Progenitor cell of endocrine pancreas (in vitro differentiated cells): ENCODE measurements at regions not wholly inside any gene's neighbourhood (a gene's known extent, or its start where the extent isn't known, plus 50 kb on each side); places are given as distances from the start of the nearest gene placed in this dataset.

Experiments
- DNase-seq: peaks from one replicate; pipeline ENCODE4 v3.0.0; 2021; ENCODE audit warnings: low spot score; ENCODE audit not compliant: unreplicated experiment
- H3K27ac Mint-ChIP-seq: 2 replicates; pipeline ENCODE4 v1.8.0; 2021; ENCODE audit warnings: mild to moderate bottlenecking, moderate library complexity, mixed read lengths
- H3K27me3 Mint-ChIP-seq: 2 replicates; pipeline ENCODE4 v1.8.0; 2021; ENCODE audit warnings: mixed read lengths
- H3K36me3 Mint-ChIP-seq: 2 replicates; pipeline ENCODE4 v1.8.0; 2022; ENCODE audit warnings: mixed read lengths; ENCODE audit not compliant: insufficient read depth
- H3K4me1 Mint-ChIP-seq: 2 replicates; pipeline ENCODE4 v1.8.0; 2021; ENCODE audit warnings: low read depth, mixed read lengths
- H3K4me3 Mint-ChIP-seq: 2 replicates; pipeline ENCODE4 v1.8.0; 2021; ENCODE audit warnings: low read depth, mild to moderate bottlenecking, moderate library complexity, mixed read lengths
- H3K9me3 Mint-ChIP-seq: 2 replicates; pipeline ENCODE4 v1.8.0; 2021; ENCODE audit warnings: low read depth, mixed read lengths
- TF ChIP-seq, protein P1 (sequence below): fragments of 200-600 bp; sonication (generic); IDR thresholded peaks from one replicate; pipeline ENCODE4 v1.5.0; 2021; ENCODE audit warnings: antibody characterized with exemption, mild to moderate bottlenecking; ENCODE audit not compliant: unreplicated experiment

DNA sequence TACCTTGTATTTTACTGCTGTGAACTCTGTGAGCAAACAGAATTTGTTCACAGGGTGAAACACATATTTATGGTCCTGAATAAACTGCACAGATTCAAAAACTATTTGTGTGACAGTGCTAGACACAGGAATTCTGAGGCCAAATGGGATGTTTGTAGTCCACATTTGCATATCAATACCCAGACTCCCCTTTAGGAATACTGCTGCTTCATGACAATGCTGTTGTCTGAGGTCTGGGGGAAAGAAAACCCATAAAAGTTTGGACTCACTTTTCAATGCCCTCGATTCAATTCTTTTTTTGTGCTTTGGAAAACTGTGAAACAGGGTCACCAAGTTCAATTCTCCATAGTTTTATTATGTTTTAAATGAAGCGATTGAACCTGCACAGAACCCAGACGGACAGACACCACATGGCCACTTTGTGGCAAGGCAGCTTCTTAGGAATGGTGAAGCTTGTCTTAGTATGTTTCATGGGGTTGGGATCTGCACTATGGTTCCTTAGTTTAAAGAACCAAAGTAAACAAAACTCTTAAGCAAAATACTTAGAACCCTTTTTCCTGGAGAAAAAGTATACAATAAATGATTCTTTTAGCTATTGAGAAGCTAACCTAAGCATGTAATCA, 92.3 kb upstream of the MAD2L1 start:
- TF ChIP-seq, protein P1, sequence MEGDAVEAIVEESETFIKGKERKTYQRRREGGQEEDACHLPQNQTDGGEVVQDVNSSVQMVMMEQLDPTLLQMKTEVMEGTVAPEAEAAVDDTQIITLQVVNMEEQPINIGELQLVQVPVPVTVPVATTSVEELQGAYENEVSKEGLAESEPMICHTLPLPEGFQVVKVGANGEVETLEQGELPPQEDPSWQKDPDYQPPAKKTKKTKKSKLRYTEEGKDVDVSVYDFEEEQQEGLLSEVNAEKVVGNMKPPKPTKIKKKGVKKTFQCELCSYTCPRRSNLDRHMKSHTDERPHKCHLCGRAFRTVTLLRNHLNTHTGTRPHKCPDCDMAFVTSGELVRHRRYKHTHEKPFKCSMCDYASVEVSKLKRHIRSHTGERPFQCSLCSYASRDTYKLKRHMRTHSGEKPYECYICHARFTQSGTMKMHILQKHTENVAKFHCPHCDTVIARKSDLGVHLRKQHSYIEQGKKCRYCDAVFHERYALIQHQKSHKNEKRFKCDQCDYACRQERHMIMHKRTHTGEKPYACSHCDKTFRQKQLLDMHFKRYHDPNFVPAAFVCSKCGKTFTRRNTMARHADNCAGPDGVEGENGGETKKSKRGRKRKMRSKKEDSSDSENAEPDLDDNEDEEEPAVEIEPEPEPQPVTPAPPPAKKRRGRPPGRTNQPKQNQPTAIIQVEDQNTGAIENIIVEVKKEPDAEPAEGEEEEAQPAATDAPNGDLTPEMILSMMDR: no peak
- Mint-ChIP-seq H3K27ac (no peak overlapping the region), H3K27me3 (no peaks in the 10 kb centered on the region), H3K4me1 (no peaks in the 10 kb centered on the region), H3K9me3 (no peaks in the 10 kb centered on the region), H3K4me3 (no peak overlapping the region), H3K36me3 (no peaks in the 10 kb centered on the region)
- no peak for DNase-seq

DNA sequence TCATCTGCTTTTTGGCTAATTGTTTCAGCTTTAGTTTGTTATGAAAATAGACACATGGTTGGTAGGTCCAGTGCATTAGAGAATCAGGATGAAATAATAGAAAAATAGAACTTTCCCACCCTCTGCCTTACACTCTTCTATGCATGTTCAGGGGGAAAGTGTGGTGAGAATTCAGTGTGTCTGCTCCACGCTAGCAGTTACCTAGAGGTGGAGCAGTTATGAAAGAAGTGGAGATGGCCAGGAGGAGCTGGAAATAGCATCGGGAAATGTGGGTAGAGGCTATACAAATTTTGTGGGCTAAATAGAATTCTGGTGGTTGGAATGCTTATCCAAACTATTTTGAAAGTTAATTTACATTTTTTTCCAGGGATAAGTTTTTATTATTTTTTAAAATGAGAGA, 91.4 kb upstream of the MAD2L1 start:
- no peak overlapping the region for H3K4me3 Mint-ChIP-seq
- no peaks in the 10 kb centered on the region for H3K9me3 Mint-ChIP-seq
- TF ChIP-seq, protein P1: no peak
- H3K27ac Mint-ChIP-seq: no peak overlapping the region
- H3K36me3 Mint-ChIP-seq: no peaks in the 10 kb centered on the region
- no peaks in the 10 kb centered on the region for H3K27me3 Mint-ChIP-seq
- no peak for DNase-seq
- H3K4me1 Mint-ChIP-seq: no peaks in the 10 kb centered on the region

DNA sequence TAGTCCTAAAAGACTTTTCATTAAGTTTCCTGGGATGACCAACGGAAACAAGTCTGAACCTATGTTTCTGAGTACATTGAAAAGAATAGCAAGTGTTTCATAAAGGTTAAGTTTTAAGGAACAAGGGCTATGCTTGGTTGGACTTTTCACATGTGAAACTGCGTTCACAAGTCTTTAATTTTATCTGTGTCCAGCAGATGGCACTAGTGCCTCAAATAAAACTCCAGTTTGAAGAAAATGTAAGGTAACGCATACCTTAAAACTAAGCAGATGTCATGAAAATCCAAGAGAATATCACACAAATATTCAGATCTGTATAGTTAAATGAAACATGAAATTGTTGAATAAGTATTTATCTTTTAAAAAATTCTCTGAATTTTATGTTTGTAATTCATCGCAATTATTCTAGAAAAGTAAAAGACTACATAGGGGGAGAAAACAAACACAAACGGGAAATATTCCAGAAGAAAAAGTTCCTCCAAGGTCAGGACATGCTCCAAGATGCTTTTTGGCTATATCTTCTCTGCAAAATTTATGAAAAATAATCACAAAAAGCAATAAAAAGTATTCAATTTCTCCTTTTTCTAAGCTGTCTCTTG, 89.6 kb upstream of the MAD2L1 start:
- Mint-ChIP-seq H3K27me3 (no peaks in the 10 kb centered on the region), H3K4me3 (no peak overlapping the region), H3K36me3 (no peaks in the 10 kb centered on the region), H3K27ac (no peak overlapping the region), H3K4me1 (no peaks in the 10 kb centered on the region), H3K9me3 (no peaks in the 10 kb centered on the region)
- TF ChIP-seq, protein P1: peak; percentile 76
- peak; percentile 19 for DNase-seq

DNA sequence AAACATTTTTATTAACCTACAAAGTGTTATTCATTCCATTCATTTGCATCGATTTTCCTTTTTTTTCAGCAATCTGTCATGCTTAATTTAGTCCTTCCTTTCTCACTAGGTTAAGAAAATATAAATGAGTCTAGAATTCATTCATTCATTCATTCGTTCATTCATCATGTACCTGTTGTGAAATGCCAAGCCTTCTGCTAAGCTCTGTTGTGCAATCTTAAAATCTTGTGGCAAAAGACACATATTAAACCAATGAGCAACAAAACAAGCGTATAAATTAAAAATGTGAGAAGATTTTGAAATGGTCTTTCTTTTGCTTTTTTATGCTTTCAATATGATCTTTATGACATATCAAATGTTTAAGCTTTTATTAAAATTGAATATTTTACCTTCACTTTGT, 88.6 kb upstream of the MAD2L1 start:
- Mint-ChIP-seq H3K9me3 (no peaks in the 10 kb centered on the region), H3K4me1 (no peaks in the 10 kb centered on the region), H3K27me3 (no peaks in the 10 kb centered on the region), H3K36me3 (no peaks in the 10 kb centered on the region), H3K4me3 (no peak overlapping the region), H3K27ac (no peak overlapping the region)
- TF ChIP-seq, protein P1: no peak
- no peak for DNase-seq

DNA sequence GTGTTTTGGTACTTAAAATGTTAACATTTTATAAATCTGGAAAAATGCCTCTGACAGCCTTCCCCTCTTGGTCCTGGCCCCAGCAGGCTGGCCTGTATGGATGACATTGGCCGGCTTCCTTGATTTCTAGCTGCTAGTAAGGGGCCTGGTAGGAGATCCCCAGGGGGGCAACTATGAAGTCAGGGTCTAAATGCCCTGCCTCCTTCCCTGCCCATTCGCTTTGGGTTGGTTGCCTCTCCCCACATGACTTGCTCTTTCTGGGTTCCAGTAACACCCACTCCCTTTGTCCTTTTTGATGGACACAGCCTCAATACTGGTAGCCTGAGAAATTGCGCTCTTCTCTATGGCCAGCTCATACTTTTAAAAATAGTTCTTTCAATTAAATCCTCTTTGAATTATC, 78.0 kb upstream of the MAD2L1 start:
- Mint-ChIP-seq H3K27me3 (no peaks in the 10 kb centered on the region), H3K4me1 (no peaks in the 10 kb centered on the region), H3K4me3 (no peak overlapping the region), H3K9me3 (no peaks in the 10 kb centered on the region), H3K36me3 (no peaks in the 10 kb centered on the region), H3K27ac (no peak overlapping the region)
- no peak for DNase-seq
- TF ChIP-seq, protein P1: no peak
